ENCODE measurements at regions not wholly inside any gene's neighbourhood (a gene's known extent, or its start where the extent isn't known, plus 50 kb on each side); places are given as distances from the start of the nearest gene placed in this dataset.

GRCh38 chr13:91297503-91297902, 50.0 kb upstream of the MIR17HG start:
- no peak for DNase-seq
